Ascending aorta (tissue), 2 donors: ENCODE measurements at regions not wholly inside any gene's neighbourhood (a gene's known extent, or its start where the extent isn't known, plus 50 kb on each side); places are given as distances from the start of the nearest gene placed in this dataset.

ENCODE experiments used
- DNase-seq, 2 donors: peaks; one replicate each; pipeline ENCODE4 v3.0.0-alpha.2; 2019; ENCODE audit warnings: low spot score in 2 of 2
- H3K27ac ChIP-seq, 2 donors: fragments of 200-600 bp; sonication (generic); one replicate each; pipeline ENCODE4 v1.5.1; 2016 to 2017; ENCODE audit warnings: mild to moderate bottlenecking in 1 of 2
- H3K27me3 ChIP-seq: fragments of 200-600 bp; sonication (generic); one replicate; pipeline ENCODE4 v1.5.1; 2017
- H3K36me3 ChIP-seq, 2 donors: fragments of 200-600 bp; sonication (generic); one replicate each; pipeline ENCODE4 v1.5.1; 2016
- H3K4me1 ChIP-seq, 2 donors: fragments of 200-600 bp; sonication (generic); one replicate each; pipeline ENCODE4 v1.5.1; 2016 to 2017; ENCODE audit warnings: mild to moderate bottlenecking in 1 of 2
- H3K4me3 ChIP-seq, 2 donors: fragments of 200-600 bp; sonication (generic); one replicate each; pipeline ENCODE4 v1.5.1; 2016 to 2017; ENCODE audit warnings: mild to moderate bottlenecking in 1 of 2
- H3K9me3 ChIP-seq, 2 donors: fragments of 200-600 bp; sonication (generic); one replicate each; pipeline ENCODE4 v1.5.1; 2016
- CTCF ChIP-seq, 3 experiments: fragments of 200-600 bp in 2 of 3; fragments of 450-650 bp in 1 of 3; sonication (generic) in 2 of 3; IDR thresholded peaks; one replicate each; pipeline ENCODE4 v1.5.1; 2016 to 2019; ENCODE audit warnings: antibody characterized with exemption in 3 of 3, mild to moderate bottlenecking in 1 of 3, moderate library complexity in 1 of 3
- intact Hi-C: fragments of 100-400 bp; cut with DNase I; formaldehyde crosslinking; loops from one replicate; pipeline ENCODE4 v1.15.1; 2023

GRCh38 chr6:33863084-33863483, 59.3 kb upstream of the MLN start:
- intact Hi-C loops = no loop called here
- TF ChIP-seq CTCF (IDR thresholded peaks at IDR 0.05) = no peak

GRCh38 chr6:33862536-33862935, 58.7 kb upstream of the MLN start:
- DNase-seq = no peak
- Histone ChIP-seq H3K9me3 (no peaks in the 10 kb centered on the region), H3K4me1 (no peaks in the 10 kb centered on the region), H3K27ac (no peak overlapping the region), H3K36me3 (no peaks in the 10 kb centered on the region), H3K27me3 (no peaks in the 10 kb centered on the region), H3K4me3 (no peak overlapping the region)
- intact Hi-C loops = no loop called here
- TF ChIP-seq CTCF (IDR thresholded peaks at IDR 0.05) = no peak

More at GRCh38 chr6:33863084-33863483, 59.3 kb upstream of the MLN start:
- no peak for DNase-seq
- Histone ChIP-seq H3K4me3 (no peak overlapping the region), H3K27me3 (no peaks in the 10 kb centered on the region), H3K27ac (no peak overlapping the region), H3K4me1 (no peaks in the 10 kb centered on the region), H3K36me3 (no peaks in the 10 kb centered on the region), H3K9me3 (no peaks in the 10 kb centered on the region)

DNA sequence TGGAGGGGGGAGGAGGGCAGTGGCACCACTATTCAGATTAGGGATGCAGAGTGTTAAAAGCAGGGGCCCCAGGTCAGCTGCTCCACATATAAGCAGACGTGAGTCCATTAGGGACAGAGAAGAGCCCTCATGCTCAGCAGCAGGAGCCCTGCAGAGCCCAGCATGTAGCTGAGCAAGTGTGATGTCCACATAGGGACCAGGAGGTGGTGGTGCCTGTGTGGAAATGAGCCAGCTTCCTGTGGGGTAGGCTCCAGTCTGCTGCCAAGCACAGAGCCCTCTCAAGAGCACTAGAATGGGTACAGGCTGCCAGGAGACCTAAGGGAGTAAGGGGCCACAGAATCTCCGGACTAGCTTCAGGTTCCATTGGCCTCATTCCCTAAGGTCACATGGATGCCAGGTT, 57.9 kb upstream of the MLN start:
- no peak for TF ChIP-seq CTCF (IDR thresholded peaks at IDR 0.05)
- Histone ChIP-seq H3K27me3 (no peaks in the 10 kb centered on the region), H3K4me1 (no peaks in the 10 kb centered on the region), H3K4me3 (no peak overlapping the region), H3K9me3 (no peaks in the 10 kb centered on the region), H3K36me3 (no peaks in the 10 kb centered on the region), H3K27ac (no peak overlapping the region)
- intact Hi-C loops = no loop called here
- DNase-seq = no peak

- H3K27me3 ChIP-seq = no peaks in the 10 kb centered on the region
- no peaks in the 10 kb centered on the region for H3K4me1 ChIP-seq
- H3K9me3 ChIP-seq = no peaks in the 10 kb centered on the region
- H3K4me3 ChIP-seq = no peak overlapping the region
- no peak for TF ChIP-seq CTCF (IDR thresholded peaks at IDR 0.05)
- no peak for DNase-seq
- intact Hi-C loops = no loop called here
- no peak overlapping the region for H3K27ac ChIP-seq
- no peaks in the 10 kb centered on the region for H3K36me3 ChIP-seq
Observed at GRCh38 chr6:33860706-33861474, 57.1 kb upstream of the MLN start.

DNA sequence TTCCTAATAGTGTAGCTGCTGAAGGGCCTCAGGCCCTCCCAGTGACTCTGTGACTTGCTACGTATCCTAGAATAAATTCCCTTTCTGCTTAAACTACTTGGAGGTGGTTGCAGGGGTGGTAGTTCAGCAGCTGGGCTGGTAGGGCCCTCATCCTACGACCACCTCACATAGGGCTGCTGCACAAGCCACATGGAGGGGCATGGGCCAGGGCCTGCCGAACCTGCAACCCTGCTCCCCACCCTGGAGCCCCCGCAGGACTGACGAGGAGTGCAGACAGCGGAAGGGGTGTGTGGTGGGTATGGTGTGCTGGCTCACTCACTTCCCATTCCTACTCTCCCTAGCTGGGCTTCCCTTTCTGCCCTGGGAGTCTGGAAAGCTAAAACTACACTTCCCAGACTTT, 56.2 kb upstream of the MLN start:
- Histone ChIP-seq H3K27me3 (no peaks in the 10 kb centered on the region), H3K27ac (no peak overlapping the region), H3K9me3 (no peaks in the 10 kb centered on the region), H3K4me1 (no peaks in the 10 kb centered on the region), H3K36me3 (no peaks in the 10 kb centered on the region), H3K4me3 (no peak overlapping the region)
- no peak for DNase-seq
- intact Hi-C loops = no loop called here
- no peak for TF ChIP-seq CTCF (IDR thresholded peaks at IDR 0.05)
